Loucy (cell line): ENCODE measurements at regions not wholly inside any gene's neighbourhood (a gene's known extent, or its start where the extent isn't known, plus 50 kb on each side); places are given as distances from the start of the nearest gene placed in this dataset.

ENCODE experiments used
- EZH2phosphoT487 ChIP-seq: fragments of 200-600 bp; IDR thresholded peaks from 2 replicates; pipeline ENCODE4 v1.6.1; 2018; ENCODE audit warnings: antibody characterized with exemption, mild to moderate bottlenecking, moderate library complexity, borderline replicate concordance
- TF ChIP-seq, protein P1 (sequence below): fragments of 200-600 bp; sonication (generic); conservative IDR thresholded peaks from 2 replicates; pipeline ENCODE4 v1.5.1; 2014; ENCODE audit warnings: mild to moderate bottlenecking, antibody characterized with exemption, low read length

- TF ChIP-seq, protein P1, sequence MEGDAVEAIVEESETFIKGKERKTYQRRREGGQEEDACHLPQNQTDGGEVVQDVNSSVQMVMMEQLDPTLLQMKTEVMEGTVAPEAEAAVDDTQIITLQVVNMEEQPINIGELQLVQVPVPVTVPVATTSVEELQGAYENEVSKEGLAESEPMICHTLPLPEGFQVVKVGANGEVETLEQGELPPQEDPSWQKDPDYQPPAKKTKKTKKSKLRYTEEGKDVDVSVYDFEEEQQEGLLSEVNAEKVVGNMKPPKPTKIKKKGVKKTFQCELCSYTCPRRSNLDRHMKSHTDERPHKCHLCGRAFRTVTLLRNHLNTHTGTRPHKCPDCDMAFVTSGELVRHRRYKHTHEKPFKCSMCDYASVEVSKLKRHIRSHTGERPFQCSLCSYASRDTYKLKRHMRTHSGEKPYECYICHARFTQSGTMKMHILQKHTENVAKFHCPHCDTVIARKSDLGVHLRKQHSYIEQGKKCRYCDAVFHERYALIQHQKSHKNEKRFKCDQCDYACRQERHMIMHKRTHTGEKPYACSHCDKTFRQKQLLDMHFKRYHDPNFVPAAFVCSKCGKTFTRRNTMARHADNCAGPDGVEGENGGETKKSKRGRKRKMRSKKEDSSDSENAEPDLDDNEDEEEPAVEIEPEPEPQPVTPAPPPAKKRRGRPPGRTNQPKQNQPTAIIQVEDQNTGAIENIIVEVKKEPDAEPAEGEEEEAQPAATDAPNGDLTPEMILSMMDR, result no peak
- TF ChIP-seq EZH2phosphoT487, result no peak
Observed at GRCh38 chr5:61808909-61809308, 476.9 kb downstream of the ZSWIM6 start.
